ENCODE measurements at regions not wholly inside any gene's neighbourhood (a gene's known extent, or its start where the extent isn't known, plus 50 kb on each side); places are given as distances from the start of the nearest gene placed in this dataset.

- 59 to 64% (median 61%) methylated on average over 11 of the region's 11 CpGs for WGBS, 3 donors
- Histone ChIP-seq H3K4me1 (no peaks in the 10 kb centered on the region), H3K27me3 (ENCODE audit: insufficient read depth in 3 of 3, low read length in 2 of 3) (no peaks in the 10 kb centered on the region), H3K4me3 (no peak overlapping the region), H3K36me3 (ENCODE audit: insufficient read depth in 1 of 2, low read depth in 1 of 2) (no peaks in the 10 kb centered on the region), H3K9me3 (no peaks in the 10 kb centered on the region), H3K27ac (no peak overlapping the region)
- TF ChIP-seq CTCF (IDR thresholded peaks at IDR 0.05), result no peak
- ATAC-seq, result no peak
- no peak for DNase-seq
- intact Hi-C loops (cut with DNase I), result no loop called here
These were observed 287.6 kb upstream of the PWP1 start for GRCh38 chr12:107397890-107398500.

- no peak overlapping the region for H3K4me3 ChIP-seq
- H3K27me3 ChIP-seq (ENCODE audit: insufficient read depth in 3 of 3, low read length in 2 of 3), result no peaks in the 10 kb centered on the region
- H3K27ac ChIP-seq, result no peak overlapping the region
- ATAC-seq, result no peak
- H3K9me3 ChIP-seq, result no peaks in the 10 kb centered on the region
- WGBS, 3 donors, result 56 to 61% (median 60%) methylated on average over 5 of the region's 5 CpGs
- H3K4me1 ChIP-seq, result no peaks in the 10 kb centered on the region
- intact Hi-C loops (cut with DNase I), result no loop called here
- DNase-seq, result no peak
- H3K36me3 ChIP-seq (ENCODE audit: insufficient read depth in 1 of 2, low read depth in 1 of 2), result no peaks in the 10 kb centered on the region
- no peak for TF ChIP-seq CTCF (IDR thresholded peaks at IDR 0.05)
These were observed 286.6 kb upstream of the PWP1 start for GRCh38 chr12:107399046-107399445.

GRCh38 chr12:107400686-107401447 lies 284.7 kb upstream of the PWP1 start:
- intact Hi-C loops (cut with DNase I), result no loop called here
- no peak overlapping the region for H3K27ac ChIP-seq
- H3K36me3 ChIP-seq (ENCODE audit: insufficient read depth in 1 of 2, low read depth in 1 of 2), result no peaks in the 10 kb centered on the region
- 64 to 69% (median 66%) methylated on average over 14 of the region's 14 CpGs for WGBS, 3 donors
- ATAC-seq (no peak), DNase-seq (no peak)
- H3K9me3 ChIP-seq, result no peaks in the 10 kb centered on the region
- no peaks in the 10 kb centered on the region for H3K4me1 ChIP-seq
- no peak for TF ChIP-seq CTCF (IDR thresholded peaks at IDR 0.05)
- no peaks in the 10 kb centered on the region for H3K27me3 ChIP-seq (ENCODE audit: insufficient read depth in 3 of 3, low read length in 2 of 3)
- no peak overlapping the region for H3K4me3 ChIP-seq

GRCh38 chr12:107402041-107403022 lies 283.3 kb upstream of the PWP1 start:
- intact Hi-C loops (cut with DNase I), result no loop called here
- no peaks in the 10 kb centered on the region for H3K36me3 ChIP-seq (ENCODE audit: insufficient read depth in 1 of 2, low read depth in 1 of 2)
- 67 to 78% (median 71%) methylated on average over 5 of the region's 5 CpGs for whole genome bisulfite sequencing, 3 donors
- peak; percentile 8 for TF ChIP-seq CTCF (IDR thresholded peaks at IDR 0.05)
- no peak overlapping the region for H3K27ac ChIP-seq
- H3K4me1 ChIP-seq, result no peaks in the 10 kb centered on the region
- no peaks in the 10 kb centered on the region for H3K9me3 ChIP-seq
- DNase-seq, result no peak
- ATAC-seq, result no peak
- no peaks in the 10 kb centered on the region for H3K27me3 ChIP-seq (ENCODE audit: insufficient read depth in 3 of 3, low read length in 2 of 3)
- H3K4me3 ChIP-seq, result no peak overlapping the region
